Hepatocyte (in vitro differentiated cells): ENCODE measurements at regions not wholly inside any gene's neighbourhood (a gene's known extent, or its start where the extent isn't known, plus 50 kb on each side); places are given as distances from the start of the nearest gene placed in this dataset.

ENCODE experiments used
- CTCF ChIP-seq: fragments of 200-600 bp; sonication (generic); IDR thresholded peaks from 2 replicates; pipeline ENCODE4 v1.5.1; 2016; ENCODE audit warnings: antibody characterized with exemption, mild to moderate bottlenecking; ENCODE audit not compliant: poor library complexity
- EZH2 ChIP-seq: fragments of 200-600 bp; sonication (generic); IDR thresholded peaks from 2 replicates; pipeline ENCODE4 v1.6.1; 2016; ENCODE audit warnings: antibody characterized with exemption, mild to moderate bottlenecking, borderline replicate concordance
- EZH2phosphoT487 ChIP-seq: fragments of 200-600 bp; sonication (generic); IDR thresholded peaks from one replicate; pipeline ENCODE4 v1.6.1; 2018; ENCODE audit warnings: antibody characterized with exemption, mild to moderate bottlenecking, low read depth, moderate library complexity; ENCODE audit not compliant: unreplicated experiment, severe bottlenecking

GRCh38 chr4:123943976-123944375, 547.4 kb downstream of the SPRY1 start:
- TF ChIP-seq EZH2 (no peak), CTCF (no peak), EZH2phosphoT487 (no peak)
